Neural progenitor cell (in vitro differentiated cells): ENCODE measurements at regions not wholly inside any gene's neighbourhood (a gene's known extent, or its start where the extent isn't known, plus 50 kb on each side); places are given as distances from the start of the nearest gene placed in this dataset.

Source experiments
- EZH2 ChIP-seq: fragments of 200-600 bp; sonication (generic); IDR thresholded peaks from 2 replicates; pipeline ENCODE4 v1.6.1; 2017; ENCODE audit warnings: antibody characterized with exemption, mild to moderate bottlenecking, moderate library complexity
- EZH2phosphoT487 ChIP-seq: fragments of 200-600 bp; sonication (generic); IDR thresholded peaks from 2 replicates; pipeline ENCODE4 v1.6.1; 2017; ENCODE audit warnings: antibody characterized with exemption
- TF ChIP-seq, protein P1 (sequence below): fragments of 200-600 bp; sonication (generic); IDR thresholded peaks from 2 replicates; pipeline ENCODE4 v1.5.1; 2017; ENCODE audit warnings: antibody characterized with exemption, mild to moderate bottlenecking

DNA sequence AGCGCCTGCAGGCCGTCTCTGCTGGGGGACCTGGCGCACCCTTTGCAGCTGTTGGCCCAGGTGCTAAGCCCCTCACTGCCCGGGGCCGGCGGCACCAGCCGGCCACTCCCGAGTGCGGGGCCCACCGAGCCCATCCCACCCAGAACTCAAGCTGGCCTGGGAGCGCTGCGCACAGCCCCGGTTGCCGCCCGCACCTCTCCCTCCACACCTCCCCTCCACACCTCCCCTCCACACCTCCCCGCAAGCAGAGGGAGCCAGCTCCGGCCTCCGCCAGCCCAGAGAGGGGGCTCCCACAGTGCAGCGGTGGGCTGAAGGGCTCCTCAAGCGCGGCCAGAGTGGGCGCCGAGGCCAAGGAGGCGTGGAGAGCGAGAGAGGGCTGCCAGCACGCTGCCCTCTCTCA lies 177.8 kb upstream of the KAZN start:
- TF ChIP-seq, protein P1, sequence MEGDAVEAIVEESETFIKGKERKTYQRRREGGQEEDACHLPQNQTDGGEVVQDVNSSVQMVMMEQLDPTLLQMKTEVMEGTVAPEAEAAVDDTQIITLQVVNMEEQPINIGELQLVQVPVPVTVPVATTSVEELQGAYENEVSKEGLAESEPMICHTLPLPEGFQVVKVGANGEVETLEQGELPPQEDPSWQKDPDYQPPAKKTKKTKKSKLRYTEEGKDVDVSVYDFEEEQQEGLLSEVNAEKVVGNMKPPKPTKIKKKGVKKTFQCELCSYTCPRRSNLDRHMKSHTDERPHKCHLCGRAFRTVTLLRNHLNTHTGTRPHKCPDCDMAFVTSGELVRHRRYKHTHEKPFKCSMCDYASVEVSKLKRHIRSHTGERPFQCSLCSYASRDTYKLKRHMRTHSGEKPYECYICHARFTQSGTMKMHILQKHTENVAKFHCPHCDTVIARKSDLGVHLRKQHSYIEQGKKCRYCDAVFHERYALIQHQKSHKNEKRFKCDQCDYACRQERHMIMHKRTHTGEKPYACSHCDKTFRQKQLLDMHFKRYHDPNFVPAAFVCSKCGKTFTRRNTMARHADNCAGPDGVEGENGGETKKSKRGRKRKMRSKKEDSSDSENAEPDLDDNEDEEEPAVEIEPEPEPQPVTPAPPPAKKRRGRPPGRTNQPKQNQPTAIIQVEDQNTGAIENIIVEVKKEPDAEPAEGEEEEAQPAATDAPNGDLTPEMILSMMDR = no peak
- TF ChIP-seq EZH2 (no peak), EZH2phosphoT487 (no peak)
